Hindlimb muscle (tissue), 1 donor: ENCODE measurements at regions not wholly inside any gene's neighbourhood (a gene's known extent, or its start where the extent isn't known, plus 50 kb on each side); places are given as distances from the start of the nearest gene placed in this dataset.
"Not testable (repeated sequence)": the region's sequence is repeated elsewhere in the genome, so short reads cannot be mapped to it uniquely, and the experiment has no call there.

ENCODE experiments used
- DNase-seq: peaks from one replicate; pipeline ENCODE4 v3.0.0-alpha.2; 2013

- no peak for DNase-seq
Measured at GRCh38 chr2:215830304-215830703, 183.0 kb downstream of the MREG start.

GRCh38 chr2:215829261-215829660 lies 184.1 kb downstream of the MREG start:
- no peak for DNase-seq

GRCh38 chr2:215828528-215829184 lies 184.7 kb downstream of the MREG start:
- no peak for DNase-seq

DNA sequence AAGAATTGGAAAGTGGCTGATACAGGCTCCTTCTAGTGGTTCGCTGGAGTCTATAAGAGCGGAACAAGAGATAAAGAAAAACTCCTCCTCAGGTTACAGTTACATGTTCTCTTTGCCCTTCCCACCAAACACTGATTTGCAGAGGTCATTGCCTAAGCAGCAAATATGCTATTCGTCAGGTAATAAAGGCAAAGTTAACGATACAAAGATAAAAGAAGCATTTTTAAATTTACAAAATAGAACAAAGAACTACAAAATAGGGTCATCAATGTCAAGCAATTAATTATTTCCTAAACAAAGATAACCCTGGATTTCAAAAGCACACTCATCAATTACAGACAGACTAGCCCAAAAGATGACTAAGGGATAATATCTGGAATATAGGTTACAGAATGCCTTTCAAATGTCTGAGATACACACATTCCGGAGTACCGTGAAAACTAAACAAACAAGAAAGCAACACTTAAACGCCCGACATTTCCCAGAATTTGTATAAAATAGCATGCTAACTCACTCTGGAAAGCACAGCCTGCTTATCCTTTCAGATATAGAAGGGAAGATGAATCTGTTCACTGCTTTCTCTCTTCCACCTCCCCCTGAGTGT lies 186.4 kb downstream of the MREG start:
- no peak for DNase-seq

DNA sequence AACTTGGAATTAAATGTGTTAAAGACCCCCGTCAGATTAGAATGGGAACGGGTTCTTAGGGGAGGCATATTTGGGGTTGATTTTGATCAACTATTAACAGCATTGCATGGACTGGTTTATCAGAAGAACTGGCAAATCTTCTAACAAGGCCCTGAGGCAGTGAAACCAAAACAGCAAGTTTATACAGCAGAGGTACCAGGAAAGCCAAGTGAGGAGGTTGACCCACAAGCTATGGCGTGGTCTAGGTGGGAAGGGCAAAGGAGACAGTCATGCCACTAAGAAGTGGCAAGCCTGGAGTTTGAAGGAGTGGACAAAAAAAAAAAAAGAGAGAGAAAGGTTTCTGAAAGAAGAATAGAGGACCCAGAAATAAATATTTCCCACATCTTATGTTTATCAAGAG lies 187.0 kb downstream of the MREG start:
- no peak for DNase-seq

DNA sequence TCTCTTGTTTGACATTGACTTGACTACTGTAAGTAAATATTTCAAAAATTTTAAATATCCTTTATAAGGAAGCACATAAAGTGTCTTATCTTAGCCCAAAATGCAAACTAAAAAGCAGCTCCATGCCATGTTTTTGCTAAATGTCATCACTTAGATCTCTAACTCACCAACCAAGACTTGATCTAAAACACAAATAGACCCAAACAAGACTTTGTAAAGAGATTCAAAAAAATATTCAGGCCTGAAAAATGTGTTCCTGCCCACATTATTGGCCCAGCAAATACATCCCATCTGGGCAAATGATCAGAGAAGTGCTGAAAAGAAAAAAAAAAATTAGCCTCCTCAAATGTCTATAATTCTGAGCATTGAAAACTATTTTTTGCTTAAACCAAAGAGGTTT lies 187.6 kb downstream of the MREG start:
- DNase-seq = no peak

DNA sequence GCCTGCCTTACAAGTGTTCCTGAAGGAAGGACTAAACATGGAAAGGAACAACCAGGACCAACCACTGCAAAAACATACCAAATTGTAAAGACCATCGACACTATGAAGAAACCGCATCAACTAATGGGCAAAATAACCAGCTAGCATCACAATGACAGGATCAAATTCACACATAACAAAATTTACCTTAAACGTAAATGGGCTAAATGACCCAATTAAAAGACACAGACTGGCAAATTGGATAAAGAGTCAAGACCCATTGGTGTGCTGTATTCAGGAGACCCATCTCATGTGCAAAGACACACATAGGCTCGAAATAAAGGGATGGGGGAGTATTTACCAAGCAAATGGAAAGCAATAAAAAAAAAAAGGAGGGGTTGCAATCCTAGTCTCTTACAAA lies 192.1 kb downstream of the MREG start:
- not testable (repeated sequence) for DNase-seq

GRCh38 chr2:215819713-215820112 lies 193.6 kb downstream of the MREG start:
- not testable (repeated sequence) for DNase-seq

DNA sequence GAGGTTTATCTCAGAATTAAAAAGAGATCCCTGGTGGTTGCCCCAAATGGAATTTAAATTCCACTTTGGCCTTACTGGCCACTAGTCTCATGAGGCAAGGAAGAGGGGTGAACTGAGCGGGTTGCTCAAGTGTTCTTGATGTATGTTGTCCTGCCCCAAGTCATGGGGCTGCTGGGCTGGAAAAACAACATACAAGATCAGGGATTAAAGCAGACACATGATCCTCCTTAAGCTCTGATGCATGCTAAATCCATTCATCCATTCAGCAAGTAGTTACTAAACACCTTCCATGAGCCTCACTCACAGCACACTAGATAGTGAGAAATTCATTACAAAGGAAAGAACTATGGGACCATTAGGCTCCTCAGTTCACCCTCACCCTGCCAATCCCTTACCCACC lies 196.3 kb downstream of the MREG start:
- no peak for DNase-seq

- DNase-seq = no peak
Measured at GRCh38 chr2:215816424-215816823, 196.9 kb downstream of the MREG start.

DNA sequence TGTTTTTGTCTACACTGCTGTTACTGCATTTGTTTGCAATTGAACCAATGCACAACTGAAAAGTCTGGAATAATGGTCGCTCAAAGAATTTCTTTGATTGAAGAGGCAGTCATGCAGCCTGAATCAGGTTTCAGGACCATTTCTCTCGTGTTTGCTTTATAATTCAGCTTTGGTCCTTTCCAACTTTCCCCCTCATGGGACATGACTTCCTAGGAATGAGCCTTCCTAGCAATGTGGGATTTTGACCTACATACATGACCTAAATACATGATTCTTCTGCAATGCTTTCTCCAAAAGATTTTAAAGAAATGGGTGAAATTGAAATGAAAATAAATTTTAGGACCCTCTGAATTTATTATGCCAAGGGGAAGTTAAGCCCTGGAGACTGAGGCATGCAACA lies 197.4 kb downstream of the MREG start:
- no peak for DNase-seq

DNA sequence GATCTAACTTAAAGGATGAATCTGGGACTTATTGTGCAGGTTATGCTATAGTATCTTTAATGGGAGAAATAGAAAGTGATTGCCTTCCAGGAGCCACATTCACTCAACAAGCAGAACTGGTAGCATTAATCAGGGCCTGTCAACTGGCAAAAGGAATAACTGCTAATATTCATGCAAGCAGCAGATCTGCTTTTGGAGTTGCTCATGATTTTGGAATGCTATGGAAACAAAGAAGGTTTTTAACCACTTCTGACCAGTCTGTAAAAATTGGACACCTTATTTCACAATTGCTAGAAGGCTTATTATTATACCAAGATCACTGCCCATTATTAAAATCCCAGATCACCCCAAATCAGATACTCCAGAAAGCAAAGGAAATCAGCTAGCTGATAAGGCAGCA lies 200.4 kb downstream of the MREG start:
- DNase-seq = no peak

DNA sequence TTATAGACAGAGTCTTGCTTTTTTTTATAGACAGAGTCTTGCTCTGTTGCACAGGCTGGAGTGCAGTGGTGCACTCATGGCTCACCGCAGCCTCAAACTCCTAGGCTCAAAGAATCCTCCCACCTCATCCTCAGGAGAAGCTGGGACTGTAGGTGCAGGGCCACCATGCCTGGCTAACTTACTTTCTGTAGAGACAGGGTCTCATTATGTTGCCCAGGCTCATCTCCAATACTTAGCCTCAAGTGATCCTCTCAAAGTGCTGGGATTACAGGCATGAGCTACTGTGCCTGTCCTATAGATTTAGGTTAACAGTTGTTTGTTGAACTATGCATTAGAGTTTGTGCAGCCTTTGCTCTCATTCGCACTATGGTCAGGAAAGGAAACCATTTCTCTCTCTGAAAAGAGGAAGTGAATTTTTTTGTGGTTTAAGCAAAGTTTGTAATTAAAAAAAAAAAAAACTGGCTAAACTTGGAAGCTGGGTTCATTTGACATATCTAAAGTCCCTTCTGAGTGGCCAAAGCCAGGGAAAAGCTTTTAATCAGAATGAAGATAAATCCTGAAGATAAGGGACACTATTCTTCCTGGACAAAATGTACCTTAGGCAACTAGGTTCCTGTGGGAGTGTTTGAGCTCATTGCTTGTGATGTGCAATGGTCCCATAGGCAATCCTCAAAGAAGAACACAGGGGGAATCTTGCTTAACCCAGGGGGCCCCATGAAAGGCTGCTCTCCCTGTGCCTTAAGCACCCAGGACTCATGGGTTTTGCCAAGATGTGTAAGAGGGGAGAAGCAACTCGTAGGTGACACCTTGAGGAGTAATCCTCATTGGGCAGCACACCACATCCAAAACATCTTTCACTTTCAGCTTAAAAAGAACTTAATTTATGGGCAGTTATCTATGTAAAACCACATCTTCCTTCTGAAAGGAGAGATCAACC lies 201.7 kb downstream of the MREG start:
- DNase-seq = no peak

- no peak for DNase-seq
Measured at GRCh38 chr2:215811003-215811402, 202.3 kb downstream of the MREG start.

- no peak for DNase-seq
Measured at GRCh38 chr2:215808996-215809395, 204.4 kb downstream of the MREG start.

GRCh38 chr2:215808194-215808593 lies 205.2 kb downstream of the MREG start:
- no peak for DNase-seq

DNA sequence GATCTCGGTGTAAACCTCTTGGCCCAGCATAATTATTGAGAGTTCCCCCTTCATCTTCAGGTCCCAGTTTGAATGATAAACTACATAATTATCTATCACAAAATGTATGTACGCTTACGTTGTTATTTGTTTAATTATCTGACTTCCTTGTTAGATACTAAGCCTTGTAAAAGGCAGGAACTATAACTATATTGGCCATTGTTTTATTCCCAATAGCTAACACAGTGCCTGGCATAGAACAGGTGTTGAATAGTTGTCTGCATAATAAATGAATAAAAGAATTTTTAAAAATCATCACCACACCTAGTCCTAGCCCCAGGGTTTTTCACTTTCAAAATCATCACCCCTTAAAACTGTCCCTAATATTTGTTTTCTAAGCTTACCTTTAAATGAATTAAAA lies 207.9 kb downstream of the MREG start:
- no peak for DNase-seq

DNA sequence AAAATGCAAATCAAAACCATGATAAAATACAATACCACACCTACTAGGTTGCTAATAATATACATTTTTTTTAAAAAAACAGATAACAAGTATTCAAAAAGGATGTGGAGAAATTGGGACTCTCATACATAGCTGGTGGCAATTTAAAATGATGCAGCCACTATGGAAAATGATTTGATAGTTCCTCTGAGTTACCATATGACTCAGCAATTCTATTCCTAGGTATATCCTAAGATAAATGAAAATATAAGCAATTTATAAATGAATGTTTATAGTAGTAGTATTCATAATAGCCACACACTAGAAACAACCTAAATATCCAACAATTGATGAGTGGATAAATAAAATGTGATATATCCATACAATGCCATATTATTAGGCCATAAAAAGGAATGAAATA lies 210.2 kb downstream of the MREG start:
- no peak for DNase-seq

DNA sequence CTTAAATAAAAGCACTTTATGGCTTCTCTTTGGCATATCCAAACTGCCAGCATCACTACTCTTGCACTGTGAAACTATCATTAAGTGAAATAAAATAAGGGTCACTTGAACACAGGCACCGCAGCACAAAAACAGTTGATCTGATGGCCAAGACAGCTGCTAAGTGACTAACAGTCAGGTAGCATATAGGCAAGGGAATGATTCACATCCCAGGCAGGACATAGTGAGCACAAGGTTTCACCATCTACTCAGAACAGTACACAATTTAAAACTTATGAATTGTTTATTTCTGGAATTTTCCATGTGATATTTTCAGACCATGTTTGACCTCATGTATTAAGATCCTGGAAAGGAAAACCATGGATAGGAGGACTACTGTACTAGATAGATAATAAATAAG lies 214.2 kb downstream of the MREG start:
- no peak for DNase-seq

- DNase-seq = no peak
Measured at GRCh38 chr2:215797676-215798075, 215.7 kb downstream of the MREG start.

DNA sequence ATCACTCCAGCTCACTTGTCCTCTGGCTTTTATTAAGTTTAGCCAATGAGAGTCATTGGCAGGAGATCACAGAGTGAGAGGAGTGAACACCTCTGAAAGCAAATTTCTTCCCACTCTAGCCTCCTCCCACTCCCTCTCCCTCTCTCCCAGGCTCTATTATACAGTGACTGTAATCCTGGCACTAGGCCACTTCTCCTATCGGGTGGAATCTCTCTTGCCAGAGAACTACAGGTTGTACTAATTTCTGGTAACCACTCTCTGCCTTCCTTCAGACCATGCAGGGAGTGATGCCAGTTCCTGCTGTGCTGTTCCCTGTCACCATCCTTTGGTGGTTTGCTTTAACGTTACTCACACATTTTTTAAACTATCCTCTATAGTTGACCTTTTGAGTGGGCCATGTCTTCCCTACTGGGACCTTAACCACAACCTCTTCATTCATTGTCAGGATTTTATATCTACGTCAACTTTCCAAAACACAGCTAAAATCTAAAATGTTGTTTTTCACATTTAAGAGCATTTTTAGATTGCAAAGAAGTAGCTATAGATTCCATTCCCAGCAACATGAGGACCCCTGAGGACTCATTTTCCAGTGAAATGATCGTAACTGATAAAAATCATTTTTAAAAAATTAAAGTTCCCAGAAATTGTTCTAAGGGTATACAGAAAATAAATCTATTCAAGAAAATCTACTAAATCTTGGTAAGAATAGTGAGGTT lies 217.1 kb downstream of the MREG start:
- DNase-seq = no peak

DNA sequence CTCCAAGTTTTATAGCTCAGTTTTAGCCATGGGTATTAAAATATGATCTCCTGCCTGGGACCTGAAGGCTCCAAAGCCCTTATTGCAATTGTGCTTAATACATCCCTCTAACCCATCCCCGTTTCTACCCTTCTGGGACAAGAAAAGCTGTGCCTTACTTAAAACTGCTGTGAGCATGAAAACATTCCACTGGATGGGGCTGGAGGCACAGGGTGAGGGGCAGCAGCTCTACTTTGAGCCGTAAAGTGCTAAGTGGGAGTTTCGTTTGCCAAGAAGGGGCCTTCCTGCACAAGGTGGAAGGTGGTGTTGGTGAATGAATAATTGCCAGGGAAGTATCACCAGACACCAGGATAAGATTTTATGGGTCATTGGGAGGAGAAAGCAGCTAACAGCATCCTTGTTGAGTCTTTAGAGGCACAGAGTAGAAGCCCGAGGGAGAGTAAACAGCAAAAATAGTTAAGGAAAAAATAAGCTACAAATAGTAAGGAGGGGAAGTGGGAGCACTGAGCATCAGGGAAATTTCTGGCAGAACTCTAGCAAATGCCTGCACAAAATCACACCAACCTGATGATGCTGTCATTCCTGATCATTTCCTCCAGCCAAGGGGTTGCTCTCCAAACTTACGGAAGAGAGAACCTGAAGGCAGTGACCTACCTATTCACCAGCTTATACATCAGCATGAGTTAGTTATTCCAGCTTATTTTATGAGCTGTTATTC lies 218.4 kb downstream of the MREG start:
- DNase-seq = no peak
